BJ (cell line): ENCODE measurements at regions not wholly inside any gene's neighbourhood (a gene's known extent, or its start where the extent isn't known, plus 50 kb on each side); places are given as distances from the start of the nearest gene placed in this dataset.

Experiments
- CTCF ChIA-PET: fragments of 350-600 bp; formaldehyde crosslinking; extraction: SDS; loops from one replicate; lab custom pipeline; 2021; ENCODE audit warnings: antibody characterized with exemption, inconsistent platforms; lab: Yijun Ruan, JAX
- POLR2A ChIA-PET: fragments of 300-600 bp; sonication (Branson Sonifier 250); formaldehyde crosslinking; extraction: SDS; loops from one replicate; lab custom pipeline; 2021; ENCODE audit warnings: antibody characterized with exemption; lab: Charles Lee
- DNase-seq: peaks from one replicate; pipeline ENCODE4 v3.0.0-alpha.2; 2011; ENCODE audit warnings: low read depth
- H3K27me3 ChIP-seq: 2 replicates; pipeline ENCODE4 v1.6.0; 2011; ENCODE audit warnings: low read length; ENCODE audit not compliant: control insufficient read depth, insufficient read depth
- H3K36me3 ChIP-seq: 2 replicates; pipeline ENCODE4 v1.5.1; 2011; ENCODE audit warnings: low read length; ENCODE audit not compliant: control insufficient read depth, insufficient read depth
- H3K4me3 ChIP-seq: 2 replicates; pipeline ENCODE4 v1.5.1; 2011; ENCODE audit warnings: low read depth, mild to moderate bottlenecking, control low read depth, low read length
- TF ChIP-seq, protein P1 (sequence below): IDR thresholded peaks from 2 replicates; pipeline ENCODE4 v1.5.1; 2011; ENCODE audit warnings: low read depth, mild to moderate bottlenecking, control low read depth, inconsistent platforms, low read length, moderate library complexity; ENCODE audit not compliant: insufficient read depth

DNA sequence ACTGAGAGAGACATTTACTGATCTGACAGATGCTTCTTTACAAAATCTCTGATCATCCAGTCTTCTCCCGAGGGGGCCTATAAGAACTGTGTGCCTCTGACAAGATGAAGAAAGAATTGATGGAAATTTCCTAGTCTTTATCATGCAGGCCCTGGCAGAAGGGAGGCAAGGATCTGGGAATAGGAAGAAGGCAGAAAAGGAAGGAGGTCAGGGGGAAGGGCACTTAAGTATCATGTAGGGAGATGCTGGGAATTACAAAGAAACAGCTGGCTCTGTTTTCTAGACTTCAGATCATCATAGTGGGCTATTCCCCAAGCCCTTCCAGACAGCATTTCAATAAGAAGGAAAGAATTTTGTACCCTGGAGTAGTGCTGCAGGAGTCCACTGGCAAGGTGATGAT lies 243.3 kb upstream of the MOCS1 start:
- H3K4me3 ChIP-seq: no peak overlapping the region
- ChIA-PET POLR2A (no interaction called here), CTCF (no interaction called here)
- no peaks in the 10 kb centered on the region for H3K36me3 ChIP-seq
- DNase-seq: no peak
- no peaks in the 10 kb centered on the region for H3K27me3 ChIP-seq
- TF ChIP-seq, protein P1, sequence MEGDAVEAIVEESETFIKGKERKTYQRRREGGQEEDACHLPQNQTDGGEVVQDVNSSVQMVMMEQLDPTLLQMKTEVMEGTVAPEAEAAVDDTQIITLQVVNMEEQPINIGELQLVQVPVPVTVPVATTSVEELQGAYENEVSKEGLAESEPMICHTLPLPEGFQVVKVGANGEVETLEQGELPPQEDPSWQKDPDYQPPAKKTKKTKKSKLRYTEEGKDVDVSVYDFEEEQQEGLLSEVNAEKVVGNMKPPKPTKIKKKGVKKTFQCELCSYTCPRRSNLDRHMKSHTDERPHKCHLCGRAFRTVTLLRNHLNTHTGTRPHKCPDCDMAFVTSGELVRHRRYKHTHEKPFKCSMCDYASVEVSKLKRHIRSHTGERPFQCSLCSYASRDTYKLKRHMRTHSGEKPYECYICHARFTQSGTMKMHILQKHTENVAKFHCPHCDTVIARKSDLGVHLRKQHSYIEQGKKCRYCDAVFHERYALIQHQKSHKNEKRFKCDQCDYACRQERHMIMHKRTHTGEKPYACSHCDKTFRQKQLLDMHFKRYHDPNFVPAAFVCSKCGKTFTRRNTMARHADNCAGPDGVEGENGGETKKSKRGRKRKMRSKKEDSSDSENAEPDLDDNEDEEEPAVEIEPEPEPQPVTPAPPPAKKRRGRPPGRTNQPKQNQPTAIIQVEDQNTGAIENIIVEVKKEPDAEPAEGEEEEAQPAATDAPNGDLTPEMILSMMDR: no peak

DNA sequence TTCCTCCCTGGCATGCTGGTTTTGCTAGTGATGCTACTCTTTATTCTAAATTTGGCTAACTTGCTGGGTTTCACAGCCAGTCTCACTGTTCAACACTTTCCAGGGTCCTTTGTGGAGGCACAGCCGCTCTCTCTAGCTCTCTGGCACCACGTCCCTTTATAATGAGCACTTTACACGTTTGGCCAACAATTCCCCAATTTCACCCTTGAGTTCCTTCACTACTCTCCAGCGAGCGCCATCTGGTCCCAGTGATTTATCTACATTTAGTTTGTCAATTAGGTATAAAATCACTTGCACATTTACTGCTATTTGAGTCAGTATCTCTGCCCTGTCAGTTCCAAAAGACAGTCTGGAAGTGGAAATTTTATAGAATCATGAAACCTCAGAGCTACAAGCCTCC lies 241.9 kb upstream of the MOCS1 start:
- H3K27me3 ChIP-seq: no peaks in the 10 kb centered on the region
- POLR2A ChIA-PET: no interaction called here
- no peaks in the 10 kb centered on the region for H3K36me3 ChIP-seq
- TF ChIP-seq, protein P1: no peak
- no peak overlapping the region for H3K4me3 ChIP-seq
- CTCF ChIA-PET: interaction anchor here (1.3 kb wide), 1 partner anchor 30 kb away, joined by 3 read pairs; no protein-coding TSS in a partner anchor
- no peak for DNase-seq

DNA sequence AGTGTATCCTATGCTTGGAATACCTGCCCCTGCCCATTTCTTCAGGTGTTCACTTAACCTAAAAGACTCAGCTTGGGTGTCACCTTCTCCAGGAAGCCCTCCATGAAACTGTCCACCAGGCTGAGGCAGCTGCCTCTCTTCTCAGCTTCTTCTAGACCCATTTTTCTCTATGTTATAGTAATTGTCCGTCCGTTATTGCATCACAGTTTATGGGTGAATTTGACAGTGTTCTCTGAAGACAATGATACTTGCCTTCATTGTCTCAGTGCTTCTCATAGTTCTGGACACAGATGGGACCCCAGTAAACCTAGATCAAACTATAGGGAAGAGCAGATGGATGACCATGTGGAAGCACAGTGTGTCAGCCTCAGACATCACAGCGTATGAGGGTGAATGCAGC lies 238.0 kb upstream of the MOCS1 start:
- H3K27me3 ChIP-seq: no peaks in the 10 kb centered on the region
- TF ChIP-seq, protein P1: no peak
- ChIA-PET POLR2A (no interaction called here), CTCF (no interaction called here)
- no peak for DNase-seq
- no peak overlapping the region for H3K4me3 ChIP-seq
- no peaks in the 10 kb centered on the region for H3K36me3 ChIP-seq

DNA sequence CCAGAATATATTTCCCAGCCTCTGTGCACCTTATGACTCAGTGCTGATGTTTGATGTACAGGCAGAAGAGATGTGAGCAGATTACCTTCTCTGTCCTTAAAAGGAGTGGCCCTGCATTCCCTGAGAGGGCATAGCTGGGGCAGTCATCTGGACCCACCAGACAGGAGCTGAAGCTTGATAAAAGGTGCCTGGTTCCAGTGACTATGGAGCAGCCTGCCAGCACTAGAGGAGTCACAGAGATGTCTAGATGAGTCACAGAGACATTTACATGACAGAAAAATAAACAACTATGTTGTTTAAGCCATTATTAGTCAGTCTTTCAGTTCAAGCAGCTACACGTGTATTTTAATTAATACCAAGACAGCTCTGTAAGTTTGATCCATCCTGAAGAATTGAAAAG lies 237.1 kb upstream of the MOCS1 start:
- POLR2A ChIA-PET: no interaction called here
- DNase-seq: no peak
- Histone ChIP-seq H3K36me3 (no peaks in the 10 kb centered on the region), H3K27me3 (no peaks in the 10 kb centered on the region), H3K4me3 (no peak overlapping the region)
- CTCF ChIA-PET: no interaction called here
- TF ChIP-seq, protein P1: no peak

DNA sequence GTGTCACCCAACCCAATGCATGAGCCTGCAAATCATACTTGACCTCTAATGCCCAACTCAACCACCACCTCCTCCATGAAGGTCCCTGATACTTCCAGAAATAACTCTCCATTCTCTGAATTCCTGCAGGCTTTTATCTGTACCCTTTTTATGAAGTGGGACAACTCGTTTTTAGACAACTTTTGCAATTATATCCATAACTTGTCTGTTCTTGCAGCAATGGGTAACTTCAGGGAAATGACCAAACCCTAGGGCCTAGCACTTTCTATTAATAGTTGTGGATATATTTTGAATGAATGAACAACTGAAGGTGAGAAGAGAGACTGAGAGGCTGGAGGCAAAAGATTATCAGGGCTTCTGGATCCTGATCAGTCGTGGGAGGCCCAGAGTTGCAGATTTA lies 236.6 kb upstream of the MOCS1 start:
- Histone ChIP-seq H3K27me3 (no peaks in the 10 kb centered on the region), H3K4me3 (no peak overlapping the region), H3K36me3 (no peaks in the 10 kb centered on the region)
- DNase-seq: no peak
- ChIA-PET POLR2A (no interaction called here), CTCF (no interaction called here)
- TF ChIP-seq, protein P1: no peak
